Activated naive CD8-positive, alpha-beta T cell treated with anti-CD3 and anti-CD28 coated beads, Interleukin-2, amount 50 U/mL, for 16 hours (primary cell): ENCODE measurements at regions not wholly inside any gene's neighbourhood (a gene's known extent, or its start where the extent isn't known, plus 50 kb on each side); places are given as distances from the start of the nearest gene placed in this dataset.

Experiments
- DNase-seq: peaks from one replicate; pipeline ENCODE4 v3.0.0-alpha.2; 2020; ENCODE audit warnings: low read depth, low spot score

- no peak for DNase-seq
Measured at GRCh38 chr11:95717314-95717713, 72.3 kb downstream of the FAM76B start.

DNA sequence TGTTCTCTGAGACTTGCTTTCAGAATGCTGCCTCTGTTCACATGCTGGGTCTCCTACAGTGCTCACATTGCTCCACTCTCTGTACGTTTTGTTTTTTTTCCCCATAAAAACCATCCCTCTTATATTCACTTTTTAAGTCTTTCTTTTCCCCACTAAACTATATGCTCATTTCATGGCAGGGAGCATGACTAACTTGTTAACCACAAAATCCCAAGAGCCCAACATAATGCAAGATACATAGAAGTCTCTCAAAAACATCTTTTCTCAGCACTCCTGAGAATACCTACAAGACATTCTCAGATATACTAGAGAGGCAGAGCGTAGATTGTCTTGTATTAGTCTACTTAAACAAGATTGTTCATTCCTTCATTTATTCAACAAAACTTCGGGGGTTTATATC, 73.3 kb downstream of the FAM76B start:
- no peak for DNase-seq

- no peak for DNase-seq
Measured at GRCh38 chr11:95715777-95716241, 73.8 kb downstream of the FAM76B start.

GRCh38 chr11:95714843-95715776, 74.5 kb downstream of the FAM76B start:
- no peak for DNase-seq

DNA sequence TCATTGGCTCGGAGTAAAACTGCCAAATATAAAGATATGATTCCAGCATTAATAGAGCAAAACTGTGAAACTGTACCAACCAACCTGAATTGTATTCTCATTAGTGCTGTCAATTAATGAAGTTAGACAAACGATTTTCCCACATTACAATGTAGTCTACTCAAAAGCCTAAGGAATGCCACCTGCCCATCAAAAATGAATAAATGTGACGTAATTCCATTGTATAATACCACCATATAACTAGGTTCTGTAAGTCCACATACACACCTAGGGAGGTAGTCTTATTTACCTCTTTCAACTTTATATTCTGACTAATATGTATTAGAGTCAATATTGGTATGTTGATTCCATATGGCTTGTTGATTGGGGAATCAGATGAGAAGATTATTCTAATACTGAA, 76.2 kb downstream of the FAM76B start:
- DNase-seq = no peak

GRCh38 chr11:95711945-95712221, 77.7 kb downstream of the FAM76B start:
- no peak for DNase-seq

- DNase-seq = no peak
Measured at GRCh38 chr11:95711162-95711944, 78.2 kb downstream of the FAM76B start.

DNA sequence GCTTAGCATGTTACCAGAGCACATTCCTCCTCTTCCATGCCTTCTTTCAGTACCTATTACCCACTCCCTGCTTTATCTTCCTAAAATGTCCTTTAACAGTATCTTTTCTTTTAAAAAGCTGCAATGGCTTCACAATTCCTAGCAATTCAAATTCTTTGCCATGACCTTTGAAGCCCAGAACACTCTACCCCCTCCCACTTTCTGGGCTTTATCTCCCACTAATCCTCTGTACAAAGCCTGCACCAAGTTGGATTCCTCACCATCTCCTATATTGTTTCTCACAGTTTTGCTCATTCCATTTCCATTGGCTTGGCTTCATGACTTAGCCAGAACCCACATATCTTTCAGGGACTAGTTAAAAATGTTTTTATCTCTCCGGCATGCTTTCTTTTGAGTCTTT, 80.9 kb downstream of the FAM76B start:
- no peak for DNase-seq

GRCh38 chr11:95706974-95707387, 82.6 kb downstream of the FAM76B start:
- DNase-seq = no peak

DNA sequence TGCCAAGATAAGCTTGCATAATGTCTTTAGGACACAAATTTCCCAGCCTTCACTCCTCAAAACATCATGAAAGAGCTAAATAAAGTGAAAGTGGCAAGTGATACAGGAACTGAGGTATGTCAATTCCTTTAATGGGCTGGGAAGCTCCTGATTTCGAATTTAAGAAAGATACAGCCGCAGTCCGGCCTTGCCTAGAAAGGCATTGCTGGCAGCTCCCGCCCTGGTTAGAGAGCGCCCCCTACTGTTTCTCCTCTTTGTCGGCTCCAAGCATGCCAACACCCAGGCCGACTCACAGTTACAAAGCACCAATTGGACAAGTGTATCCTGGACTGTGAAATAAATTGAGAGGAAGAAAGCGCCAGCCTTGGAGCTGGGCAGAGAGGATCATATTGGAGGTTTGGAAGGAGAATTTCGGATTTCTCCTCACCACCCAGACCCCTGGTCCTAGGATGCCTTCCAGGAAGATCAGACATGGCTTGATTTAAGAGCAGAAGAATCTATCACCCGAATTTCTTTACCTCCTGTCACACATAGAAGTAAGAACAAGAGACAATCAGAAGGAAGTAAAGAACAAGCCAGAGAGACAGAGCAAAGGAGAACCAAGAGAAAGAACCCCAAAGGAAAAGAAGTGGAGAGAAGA, 84.0 kb downstream of the FAM76B start:
- DNase-seq = peak; percentile 68

DNA sequence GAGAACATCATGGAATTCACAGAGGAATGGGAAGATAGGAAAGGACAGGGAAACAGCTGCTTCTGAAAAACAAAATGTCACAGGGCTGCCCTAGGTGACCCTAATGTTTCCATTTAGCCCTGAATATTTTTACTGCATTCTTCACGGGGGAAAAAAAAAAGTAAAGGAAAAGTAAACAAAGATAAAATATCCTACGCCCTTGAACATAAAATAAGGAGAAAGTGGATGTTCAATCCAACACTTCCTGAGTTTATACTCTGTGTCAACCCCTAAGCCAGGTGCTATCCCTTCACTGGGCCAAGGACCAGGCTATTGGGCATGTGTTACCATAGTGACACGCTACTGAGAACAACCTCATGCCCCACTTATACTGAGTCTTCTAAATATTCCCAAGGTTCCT, 84.7 kb downstream of the FAM76B start:
- DNase-seq = no peak

DNA sequence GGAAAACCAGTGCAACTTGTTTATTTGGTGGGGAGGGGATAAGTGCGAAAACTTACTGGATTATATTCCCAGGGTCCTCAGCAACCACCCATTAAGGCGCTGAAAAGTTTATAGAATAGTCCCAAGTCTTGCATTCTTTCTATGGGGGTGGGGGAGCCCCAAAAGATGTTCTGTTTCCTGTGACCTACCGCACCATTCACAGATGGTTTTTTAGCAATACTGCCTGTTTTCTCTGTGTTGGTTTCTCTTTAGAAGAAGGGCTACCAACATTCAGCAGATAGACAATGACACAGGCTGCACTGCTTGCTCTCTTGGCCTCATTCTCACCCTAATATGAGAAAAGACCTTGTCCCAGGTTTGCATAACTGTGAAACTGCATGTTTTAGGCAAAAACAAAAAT, 86.5 kb downstream of the FAM76B start:
- DNase-seq = no peak

DNA sequence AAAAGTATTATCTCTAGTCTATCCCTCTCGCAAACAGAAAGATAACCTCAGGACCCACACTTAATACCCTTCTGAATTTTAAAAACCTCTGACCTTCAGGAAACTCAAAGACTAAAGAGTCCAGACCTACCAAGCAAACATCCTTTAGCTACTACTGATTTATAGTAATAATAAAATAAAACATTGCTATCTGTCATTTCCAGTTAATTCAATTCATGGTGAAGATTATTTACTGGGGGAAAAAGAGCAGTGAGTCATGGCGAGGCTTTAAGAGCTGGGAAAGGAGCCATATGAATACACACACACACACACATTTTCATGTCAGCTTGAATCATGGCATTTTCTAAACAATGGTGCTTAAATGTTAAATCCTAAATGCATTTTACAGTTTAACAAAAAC, 87.1 kb downstream of the FAM76B start:
- no peak for DNase-seq

GRCh38 chr11:95700471-95700817, 89.1 kb downstream of the FAM76B start:
- DNase-seq = no peak

DNA sequence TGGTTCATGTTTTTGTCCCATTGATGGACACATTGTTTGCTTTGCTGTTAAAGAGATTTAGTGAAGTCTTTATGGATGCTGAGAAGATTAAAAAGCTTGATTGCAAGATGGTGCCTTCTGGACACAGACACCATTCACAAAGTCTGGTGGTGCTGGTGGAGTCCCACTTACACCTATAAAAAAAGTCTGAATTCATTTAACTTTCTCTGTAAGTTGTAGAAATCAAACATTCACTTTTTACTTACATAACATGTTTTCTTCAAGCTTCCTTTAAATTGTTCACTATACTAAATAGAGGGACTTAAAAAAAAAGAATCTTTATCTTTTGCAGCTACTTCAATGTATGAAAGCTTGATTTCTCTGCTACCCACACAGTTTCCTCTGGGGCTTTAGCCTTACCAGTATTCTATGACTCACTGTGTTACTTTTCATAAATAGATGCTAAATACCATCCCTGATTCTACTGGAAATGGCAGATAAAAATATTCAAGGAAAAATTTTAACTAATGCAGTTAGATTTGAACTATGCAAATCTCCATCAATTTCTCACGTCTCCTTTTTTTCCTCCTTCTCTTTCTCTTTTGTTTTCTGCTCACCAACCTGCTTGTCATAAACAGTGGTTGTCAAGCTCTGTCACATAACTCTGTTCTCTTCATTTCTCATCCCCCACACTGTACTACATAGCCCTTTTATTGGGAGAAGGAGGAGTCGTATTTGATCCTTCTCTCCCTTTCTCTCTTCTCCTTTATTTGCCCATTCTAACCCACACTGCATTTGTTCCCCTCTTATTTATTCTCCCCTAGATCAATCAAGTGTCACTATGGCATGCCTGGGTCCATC, 89.7 kb downstream of the FAM76B start:
- DNase-seq = no peak

GRCh38 chr11:95698676-95699557, 90.7 kb downstream of the FAM76B start:
- DNase-seq = no peak

DNA sequence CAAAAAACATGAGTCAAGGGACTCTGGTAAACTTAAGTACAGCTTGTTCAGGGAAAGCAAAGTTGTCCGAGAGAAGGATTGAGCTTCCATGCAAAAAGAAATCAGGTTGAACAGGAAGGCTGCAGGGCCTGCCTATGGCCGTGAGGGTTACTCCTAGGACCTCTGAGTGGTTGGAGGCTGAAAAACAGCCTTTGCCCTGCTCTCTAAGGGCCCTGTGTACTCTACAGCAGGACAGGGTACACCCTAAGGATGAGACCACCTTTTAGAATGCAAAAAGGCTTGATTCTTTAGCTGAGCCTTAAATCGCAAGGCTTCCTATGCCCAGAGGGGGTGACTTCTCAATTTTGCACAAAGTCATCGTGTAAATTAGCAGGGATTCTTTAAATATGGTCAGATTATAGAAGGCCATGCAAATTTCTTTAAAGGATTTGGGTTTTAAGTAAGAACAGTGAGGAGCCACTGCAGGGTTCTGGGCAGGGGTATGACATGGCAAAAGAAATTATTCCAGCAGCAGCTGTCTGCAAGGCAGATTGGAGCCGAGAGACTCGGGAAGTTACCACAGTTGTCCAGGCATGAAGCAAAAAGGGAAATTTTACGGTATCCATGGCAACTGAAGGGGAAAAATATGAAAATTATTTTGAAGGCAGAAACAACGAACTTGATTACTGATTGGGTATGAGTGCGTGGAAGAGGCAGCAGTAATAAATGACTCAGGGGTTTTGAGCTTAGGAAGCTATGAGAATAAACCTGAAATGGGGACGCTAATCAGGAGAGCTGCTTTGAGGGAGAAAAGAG, 91.8 kb downstream of the FAM76B start:
- no peak for DNase-seq

DNA sequence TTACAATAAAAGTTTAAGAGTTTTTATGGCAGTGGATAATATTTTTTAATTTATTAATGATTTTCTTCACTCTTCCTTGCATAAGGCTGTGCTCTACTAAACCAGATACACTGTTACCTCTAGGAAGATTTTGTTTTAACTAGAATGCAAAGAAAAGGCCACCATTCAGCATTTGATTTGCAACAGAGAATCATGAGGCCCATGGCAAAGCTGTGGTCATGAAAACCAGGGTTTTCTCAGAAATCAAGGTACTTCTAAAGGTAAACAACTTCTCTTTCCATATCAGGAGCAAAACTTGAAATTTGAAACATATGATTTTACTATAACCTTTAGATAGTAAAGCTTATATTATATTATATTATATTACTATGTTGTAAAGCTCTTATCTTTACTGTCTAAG, 94.4 kb downstream of the FAM76B start:
- DNase-seq = no peak

GRCh38 chr11:95693298-95693697, 96.3 kb downstream of the FAM76B start:
- DNase-seq = no peak
